Activated CD8-positive, alpha-beta T cell treated with anti-CD3 and anti-CD28 coated beads, Interleukin-2, amount 10 ng/mL, durations not matched to agents 7 days and 5 days (primary cell): ENCODE measurements at regions not wholly inside any gene's neighbourhood (a gene's known extent, or its start where the extent isn't known, plus 50 kb on each side); places are given as distances from the start of the nearest gene placed in this dataset.

ENCODE experiments used
- ATAC-seq: fragments of 150-1000 bp; cut with Tn5 transposase; one replicate; pipeline ENCODE4 v1.10.0; 2021; ENCODE audit warnings: moderate library complexity
- CTCF ChIA-PET: fragments of 350-600 bp; sonication (Branson Sonifier 250); formaldehyde crosslinking; loops from one replicate; lab custom pipeline; 2021; ENCODE audit warnings: antibody characterized with exemption; lab: Charles Lee
- POLR2A ChIA-PET: fragments of 350-600 bp; sonication (Branson Sonifier 250); formaldehyde crosslinking; loops from one replicate; lab custom pipeline; 2021; ENCODE audit warnings: antibody characterized with exemption; lab: Charles Lee
- DNase-seq: peaks from one replicate; pipeline ENCODE4 v3.0.0-alpha.2; 2020
- H3K27ac Mint-ChIP-seq: one replicate; pipeline ENCODE4 v1.8.0; 2021; ENCODE audit warnings: mild to moderate bottlenecking, mixed read lengths
- H3K27me3 Mint-ChIP-seq: one replicate; pipeline ENCODE4 v1.8.0; 2021; ENCODE audit warnings: low read depth, mixed read lengths
- H3K36me3 Mint-ChIP-seq: one replicate; pipeline ENCODE4 v1.8.0; 2021; ENCODE audit warnings: low read depth, mixed read lengths
- H3K4me1 Mint-ChIP-seq: one replicate; pipeline ENCODE4 v1.8.0; 2021; ENCODE audit warnings: low read depth, mixed read lengths
- H3K4me3 Mint-ChIP-seq: one replicate; pipeline ENCODE4 v1.8.0; 2021; ENCODE audit warnings: mild to moderate bottlenecking, mixed read lengths
- H3K9me3 Mint-ChIP-seq: one replicate; pipeline ENCODE4 v1.8.0; 2022; ENCODE audit warnings: mixed read lengths; ENCODE audit not compliant: insufficient read depth

DNA sequence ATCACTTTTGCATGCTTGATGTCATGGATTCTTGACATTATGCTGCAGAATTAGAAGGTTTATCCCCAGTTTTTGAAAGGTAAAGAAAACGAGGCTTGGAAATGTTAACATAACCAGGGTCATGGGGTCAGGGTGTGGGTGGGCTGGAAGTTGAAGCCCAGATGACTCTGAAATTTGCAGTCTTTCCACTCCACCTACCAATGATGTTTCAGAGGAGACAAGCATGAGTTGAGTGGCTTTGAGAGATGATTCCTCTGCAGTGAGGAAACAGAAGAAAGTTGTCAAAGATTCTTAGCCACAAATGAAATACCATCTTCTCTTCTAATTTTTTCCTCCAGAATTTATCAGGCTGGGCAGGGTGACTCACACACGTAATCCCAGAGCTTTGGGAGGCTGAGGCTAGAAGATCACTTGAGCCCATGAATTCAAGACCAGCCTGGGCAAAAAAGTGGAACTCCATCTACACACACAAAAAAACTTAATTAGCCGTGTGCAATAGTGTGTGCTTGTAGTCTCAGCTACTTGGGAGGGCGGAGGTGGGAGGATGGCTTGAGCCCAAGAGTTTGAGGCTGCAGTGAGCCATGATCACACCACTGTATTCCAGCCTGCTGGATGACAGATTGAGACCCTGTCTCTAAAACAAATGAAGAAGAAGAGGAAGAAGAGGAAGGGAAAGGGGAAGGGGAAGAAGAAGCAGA lies 239.1 kb upstream of the AUTS2 start:
- Mint-ChIP-seq H3K4me3 (no peak overlapping the region), H3K9me3 (no peaks in the 10 kb centered on the region), H3K27me3 (no peaks in the 10 kb centered on the region), H3K4me1 (no peaks in the 10 kb centered on the region), H3K36me3 (no peaks in the 10 kb centered on the region), H3K27ac (no peak overlapping the region)
- ChIA-PET CTCF (no interaction called here), POLR2A (interaction anchor here (0.6 kb wide), 1 partner anchor 200 kb away, joined by 3 read pairs; no protein-coding TSS in a partner anchor)
- ATAC-seq (no peak), DNase-seq (no peak)

DNA sequence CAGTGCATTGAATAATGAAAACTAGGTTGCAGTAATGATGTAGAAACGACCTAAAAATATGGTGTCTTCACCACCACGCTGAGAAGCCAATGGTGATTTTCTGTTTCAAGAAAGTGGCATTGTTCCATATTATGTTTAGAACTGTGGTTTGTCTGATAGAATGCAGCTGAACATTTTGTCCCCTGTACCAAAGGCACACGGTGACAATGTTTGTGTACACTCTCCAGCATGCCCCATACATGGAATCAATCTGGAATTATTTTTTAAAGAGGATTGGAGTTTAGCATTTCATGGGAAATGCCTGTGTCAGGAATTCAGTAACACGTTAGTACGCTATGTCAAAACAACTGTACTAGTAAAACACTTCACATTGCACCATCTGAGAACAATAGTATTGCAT lies 237.4 kb upstream of the AUTS2 start:
- Mint-ChIP-seq H3K27ac (no peak overlapping the region), H3K9me3 (no peaks in the 10 kb centered on the region), H3K4me1 (no peaks in the 10 kb centered on the region), H3K4me3 (no peak overlapping the region), H3K27me3 (no peaks in the 10 kb centered on the region), H3K36me3 (no peaks in the 10 kb centered on the region)
- ATAC-seq: no peak
- ChIA-PET CTCF (no interaction called here), POLR2A (no interaction called here)
- DNase-seq: no peak

DNA sequence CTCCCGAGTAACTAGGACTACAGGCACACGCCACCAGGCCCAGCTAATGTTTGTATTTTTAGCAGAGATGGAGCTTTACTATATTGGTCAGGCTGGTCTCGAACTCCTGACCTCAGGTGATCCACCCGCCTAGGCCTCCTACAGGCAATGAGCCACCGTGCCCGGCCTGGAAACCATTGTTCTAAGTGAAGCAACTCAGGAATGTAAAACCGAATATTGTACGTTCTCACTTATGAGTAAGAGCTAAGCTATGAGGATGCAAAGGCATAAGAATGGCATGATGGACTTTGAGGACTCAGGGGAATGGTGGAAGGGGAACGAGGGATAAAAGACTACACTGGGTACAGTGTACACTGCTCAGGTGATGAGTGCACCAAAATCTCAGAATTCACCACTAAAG lies 235.1 kb upstream of the AUTS2 start:
- Mint-ChIP-seq H3K36me3 (no peaks in the 10 kb centered on the region), H3K4me1 (no peaks in the 10 kb centered on the region), H3K27ac (no peak overlapping the region), H3K27me3 (no peaks in the 10 kb centered on the region), H3K4me3 (no peak overlapping the region), H3K9me3 (no peaks in the 10 kb centered on the region)
- ATAC-seq (no peak), DNase-seq (no peak)
- POLR2A ChIA-PET: no interaction called here
- CTCF ChIA-PET: no interaction called here

DNA sequence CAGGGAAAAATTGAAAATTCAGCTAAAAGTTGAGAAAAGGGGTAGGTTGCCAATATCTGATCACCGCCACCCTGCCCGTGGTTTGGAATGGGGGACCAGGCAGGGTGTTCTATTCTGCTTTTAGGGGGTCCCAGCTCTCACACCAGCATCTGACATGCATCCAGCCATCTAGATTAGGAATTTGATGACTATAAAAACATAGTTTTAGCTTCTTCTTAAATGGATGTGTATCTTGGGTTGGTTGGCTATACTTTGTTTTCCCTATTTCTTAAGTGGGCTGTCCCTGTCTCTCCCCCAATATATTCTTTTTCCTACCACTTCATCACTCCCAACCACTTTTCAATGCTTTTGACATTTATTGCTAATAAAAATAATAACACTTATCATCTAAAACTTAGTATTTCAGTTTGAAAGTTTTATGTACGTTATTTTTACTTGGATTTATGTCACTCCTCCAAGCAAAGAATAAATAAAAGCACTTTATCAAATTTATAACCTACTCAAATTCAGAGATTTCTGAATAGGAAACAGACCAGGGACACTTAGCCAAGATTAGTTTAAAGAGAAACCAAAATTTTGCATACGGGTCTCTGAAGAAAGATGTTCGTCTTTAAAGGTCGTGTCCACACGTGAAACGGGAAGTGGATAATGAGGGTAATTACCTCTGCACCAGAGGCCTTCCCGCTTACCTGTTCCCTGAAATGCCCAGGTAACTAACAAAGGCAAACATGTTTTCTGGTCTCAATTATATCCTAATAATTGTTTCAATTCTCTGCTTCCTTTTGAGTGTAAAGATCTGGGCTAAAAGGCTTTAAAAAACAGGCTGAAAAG lies 233.2 kb upstream of the AUTS2 start:
- no peak for ATAC-seq
- Mint-ChIP-seq H3K9me3 (no peaks in the 10 kb centered on the region), H3K4me1 (no peaks in the 10 kb centered on the region), H3K27ac (no peak overlapping the region), H3K27me3 (no peaks in the 10 kb centered on the region), H3K4me3 (no peak overlapping the region), H3K36me3 (no peaks in the 10 kb centered on the region)
- ChIA-PET POLR2A (no interaction called here), CTCF (no interaction called here)
- DNase-seq: no peak

DNA sequence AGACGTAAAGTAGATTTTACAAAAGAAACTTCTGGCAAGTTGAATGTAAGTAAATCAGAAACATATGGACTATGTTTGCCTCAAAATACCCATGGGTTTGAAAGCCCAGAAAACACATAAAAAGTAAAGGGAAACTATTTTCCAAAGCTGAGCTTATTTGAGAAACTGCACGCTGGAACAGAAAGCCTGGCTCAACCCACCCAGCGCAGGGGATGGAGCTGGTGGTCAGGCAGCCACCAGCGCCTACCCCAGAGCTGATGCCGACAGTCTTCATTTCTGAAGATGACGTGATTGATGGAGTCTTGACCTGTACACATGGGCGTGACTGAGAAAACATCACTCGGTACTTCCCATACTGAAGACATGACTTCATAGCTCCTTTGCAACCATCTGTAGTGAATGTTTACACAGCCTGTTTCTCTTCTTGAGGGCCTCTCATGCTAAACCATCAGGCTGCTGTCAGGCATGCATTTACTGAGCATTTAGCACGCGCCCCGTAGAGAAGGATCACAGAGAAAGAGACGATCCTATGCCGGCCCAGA lies 232.6 kb upstream of the AUTS2 start:
- Mint-ChIP-seq H3K4me1 (no peaks in the 10 kb centered on the region), H3K4me3 (no peak overlapping the region), H3K36me3 (no peaks in the 10 kb centered on the region)

DNA sequence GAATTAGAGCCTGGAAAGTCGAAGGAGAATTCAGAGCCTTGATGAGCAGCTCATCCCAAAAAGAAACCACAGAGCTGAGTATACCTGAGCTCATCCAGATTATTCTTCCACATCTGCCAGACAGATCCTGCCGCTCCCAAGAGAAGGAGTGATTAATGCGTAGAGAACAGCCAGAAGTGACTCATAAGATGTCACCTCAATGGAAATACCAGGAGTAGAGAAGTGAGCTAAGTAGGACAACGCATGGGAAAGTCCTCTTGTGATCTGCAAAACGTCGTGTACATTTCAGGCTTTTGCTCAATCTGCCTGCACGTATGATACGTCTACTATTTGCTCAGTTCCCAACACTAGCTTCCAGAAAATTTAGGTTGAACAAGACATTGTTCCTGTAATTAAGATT lies 230.5 kb upstream of the AUTS2 start:
- no peak overlapping the region for H3K4me3 Mint-ChIP-seq
- ATAC-seq (no peak), DNase-seq (no peak)
- POLR2A ChIA-PET: no interaction called here
- H3K9me3 Mint-ChIP-seq: no peaks in the 10 kb centered on the region
- CTCF ChIA-PET: interaction anchor here (1.4 kb wide), 1 partner anchor 9 kb away, joined by 3 read pairs; no protein-coding TSS in a partner anchor
- no peaks in the 10 kb centered on the region for H3K4me1 Mint-ChIP-seq
- H3K36me3 Mint-ChIP-seq: no peaks in the 10 kb centered on the region
- no peak overlapping the region for H3K27ac Mint-ChIP-seq
- no peaks in the 10 kb centered on the region for H3K27me3 Mint-ChIP-seq

More for the DNA sequence above, 232.6 kb upstream of the AUTS2 start:
- H3K27me3 Mint-ChIP-seq: no peaks in the 10 kb centered on the region
- no peak for ATAC-seq
- ChIA-PET CTCF (no interaction called here), POLR2A (no interaction called here)
- no peak overlapping the region for H3K27ac Mint-ChIP-seq
- no peak for DNase-seq
- no peaks in the 10 kb centered on the region for H3K9me3 Mint-ChIP-seq

DNA sequence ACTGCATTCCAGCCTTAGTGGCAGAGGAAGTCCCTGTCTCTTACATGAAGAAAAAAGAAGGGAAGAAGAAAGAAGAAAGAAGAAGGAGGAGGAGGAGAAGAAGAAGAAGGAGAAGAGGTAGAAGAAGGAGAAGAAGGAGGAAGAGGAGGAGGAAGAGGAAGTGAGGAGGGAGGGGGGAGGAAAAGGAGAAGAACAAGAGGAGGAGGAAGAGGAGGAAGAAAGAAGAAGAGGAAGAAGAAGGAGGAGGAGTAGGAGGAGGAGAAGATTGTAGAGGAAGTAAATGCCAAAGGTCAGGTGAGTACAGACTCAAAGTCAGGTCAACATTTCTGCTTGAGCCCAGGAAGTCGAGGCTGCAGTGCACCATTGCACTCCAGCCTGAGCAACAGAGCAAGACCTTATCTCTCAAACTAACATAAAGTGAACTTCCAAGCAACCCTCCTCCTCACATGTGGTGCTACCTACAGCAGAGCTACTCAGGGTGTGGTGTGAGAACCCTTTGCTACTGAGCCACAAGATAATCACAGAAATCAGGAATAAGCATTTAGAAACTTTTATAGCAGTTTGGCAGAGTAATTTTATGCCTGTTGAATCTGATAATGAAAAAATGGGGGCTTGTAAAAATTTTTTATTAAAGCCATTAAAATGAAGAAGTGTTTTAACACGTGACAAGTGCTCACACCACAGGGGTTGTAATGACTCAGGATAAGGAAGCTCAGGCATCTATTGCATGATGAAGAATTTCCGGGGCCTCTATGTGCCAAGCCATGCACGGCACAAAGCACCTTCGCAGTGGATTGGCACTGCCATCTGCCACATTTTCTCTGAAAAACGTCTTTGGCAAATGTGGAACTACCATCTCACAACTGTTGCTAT lies 224.9 kb upstream of the AUTS2 start:
- Mint-ChIP-seq H3K27me3 (no peaks in the 10 kb centered on the region), H3K4me1 (no peaks in the 10 kb centered on the region), H3K9me3 (no peaks in the 10 kb centered on the region), H3K36me3 (no peaks in the 10 kb centered on the region), H3K4me3 (no peak overlapping the region), H3K27ac (no peak overlapping the region)
- CTCF ChIA-PET: no interaction called here
- ATAC-seq: no peak
- no peak for DNase-seq
- POLR2A ChIA-PET: no interaction called here

DNA sequence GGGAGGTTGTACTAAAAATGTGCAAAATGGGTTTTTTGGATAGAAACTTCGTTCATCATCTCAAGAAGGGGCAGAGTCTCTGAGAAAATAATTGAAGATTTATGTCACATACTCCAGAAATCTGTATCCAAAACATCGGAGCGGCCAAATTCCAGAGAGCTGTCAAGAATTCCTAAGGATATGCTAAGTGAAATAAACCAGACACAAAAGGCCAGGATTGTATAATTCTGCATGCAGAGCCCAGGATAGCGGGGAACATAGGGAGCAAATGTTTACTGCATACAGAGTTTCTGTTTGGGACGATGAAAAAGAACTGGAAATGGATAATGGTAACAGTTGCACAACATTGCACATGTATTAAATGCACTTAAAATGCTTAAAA lies 224.2 kb upstream of the AUTS2 start:
- ATAC-seq: no peak

DNA sequence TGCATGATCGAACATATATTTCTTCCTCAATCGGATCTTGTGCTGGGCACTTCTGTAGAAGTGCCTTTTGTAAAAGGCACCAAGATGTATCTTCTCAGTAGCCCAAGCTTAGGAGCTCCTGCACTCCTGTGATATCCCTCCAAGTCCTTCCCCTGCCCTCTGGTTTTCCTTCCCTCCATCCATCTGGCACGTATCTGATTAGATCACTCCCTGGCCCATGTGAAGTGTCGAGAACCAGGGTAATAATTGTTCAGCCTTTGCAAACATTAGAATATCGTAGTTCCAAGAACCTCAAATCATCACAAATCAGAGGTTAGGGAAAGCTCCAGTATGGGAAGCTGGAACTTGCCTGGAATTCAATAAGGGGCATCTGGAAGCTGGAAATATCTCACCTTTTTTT lies 221.1 kb upstream of the AUTS2 start:
- H3K36me3 Mint-ChIP-seq: no peaks in the 10 kb centered on the region
- no peak overlapping the region for H3K4me3 Mint-ChIP-seq
- no peaks in the 10 kb centered on the region for H3K27me3 Mint-ChIP-seq
- DNase-seq: no peak
- no peaks in the 10 kb centered on the region for H3K4me1 Mint-ChIP-seq
- ATAC-seq: no peak
- H3K27ac Mint-ChIP-seq: no peak overlapping the region
- H3K9me3 Mint-ChIP-seq: no peaks in the 10 kb centered on the region
- POLR2A ChIA-PET: no interaction called here
- CTCF ChIA-PET: interaction anchor here (1.1 kb wide), 1 partner anchor 9 kb away, joined by 3 read pairs; no protein-coding TSS in a partner anchor

More for the DNA sequence above, 224.2 kb upstream of the AUTS2 start:
- H3K4me1 Mint-ChIP-seq: no peaks in the 10 kb centered on the region
- DNase-seq: no peak
- POLR2A ChIA-PET: no interaction called here
- no peaks in the 10 kb centered on the region for H3K36me3 Mint-ChIP-seq
- CTCF ChIA-PET: interaction anchor here (0.7 kb wide), 1 partner anchor 22 kb away, joined by 3 read pairs; no protein-coding TSS in a partner anchor
- H3K27me3 Mint-ChIP-seq: no peaks in the 10 kb centered on the region
- H3K27ac Mint-ChIP-seq: no peak overlapping the region
- no peaks in the 10 kb centered on the region for H3K9me3 Mint-ChIP-seq
- no peak overlapping the region for H3K4me3 Mint-ChIP-seq

DNA sequence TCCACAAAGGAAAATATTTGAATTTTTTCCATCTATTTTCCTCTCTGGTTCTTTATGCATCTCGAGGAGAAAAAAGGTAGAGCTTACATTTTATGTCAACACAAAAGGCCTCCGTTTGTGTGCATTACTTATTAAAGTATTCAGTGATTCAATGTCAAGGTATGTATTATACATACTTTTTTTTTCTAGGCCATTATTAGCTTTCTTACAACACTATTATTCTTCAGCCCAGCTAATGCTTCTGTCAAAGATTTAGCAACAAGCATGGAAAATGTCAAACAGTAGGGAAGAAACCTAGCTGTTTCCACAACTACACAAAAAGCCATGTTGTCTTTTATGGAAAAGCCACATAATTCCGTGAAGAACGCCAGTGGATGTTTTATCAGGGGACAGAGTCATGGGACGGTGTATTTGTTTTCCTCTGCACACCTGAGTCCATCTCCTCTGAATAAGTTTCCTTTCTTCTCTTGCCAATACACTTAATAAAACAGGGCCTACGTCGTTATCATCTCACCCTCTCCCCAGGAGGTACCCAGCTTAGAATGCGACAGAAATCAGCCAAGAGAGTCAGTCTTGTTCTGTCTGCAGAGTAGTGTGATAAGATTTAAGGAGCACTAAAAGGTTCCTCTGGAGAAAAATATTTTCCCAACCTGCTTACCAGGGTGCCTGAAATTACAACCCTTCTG lies 209.7 kb upstream of the AUTS2 start:
- H3K36me3 Mint-ChIP-seq: no peaks in the 10 kb centered on the region
- ATAC-seq: no peak
- no peaks in the 10 kb centered on the region for H3K9me3 Mint-ChIP-seq
- H3K27me3 Mint-ChIP-seq: no peaks in the 10 kb centered on the region
- no peak overlapping the region for H3K4me3 Mint-ChIP-seq
- H3K27ac Mint-ChIP-seq: no peak overlapping the region
- no peak for DNase-seq
- ChIA-PET POLR2A (no interaction called here), CTCF (no interaction called here)
- H3K4me1 Mint-ChIP-seq: no peaks in the 10 kb centered on the region

DNA sequence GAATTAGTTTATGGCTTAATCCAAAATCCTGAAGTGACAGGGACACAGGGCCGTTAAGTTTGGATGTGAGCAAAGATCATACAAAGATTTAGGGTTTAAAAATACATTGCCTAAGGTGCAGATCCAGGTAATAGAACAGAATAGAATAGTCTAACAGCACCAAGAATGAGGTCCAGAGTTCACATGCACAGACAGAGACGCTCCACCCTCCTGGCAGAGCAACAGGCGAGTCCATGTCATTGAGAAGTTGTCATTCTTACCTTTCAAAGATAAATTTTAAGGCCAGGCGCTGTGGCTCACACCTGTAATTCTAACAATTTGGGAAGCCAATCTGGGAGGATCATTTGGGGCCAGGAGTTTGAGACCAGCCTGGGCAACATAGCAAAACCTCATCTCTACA lies 209.1 kb upstream of the AUTS2 start:
- Mint-ChIP-seq H3K27ac (no peak overlapping the region), H3K36me3 (no peaks in the 10 kb centered on the region), H3K4me3 (no peak overlapping the region), H3K9me3 (no peaks in the 10 kb centered on the region), H3K4me1 (no peaks in the 10 kb centered on the region), H3K27me3 (no peaks in the 10 kb centered on the region)
- ATAC-seq (no peak), DNase-seq (no peak)
- CTCF ChIA-PET: no interaction called here
- POLR2A ChIA-PET: no interaction called here
